Lower leg skin (tissue), 4 donors: ENCODE measurements at regions not wholly inside any gene's neighbourhood (a gene's known extent, or its start where the extent isn't known, plus 50 kb on each side); places are given as distances from the start of the nearest gene placed in this dataset.

Experiments used
- DNase-seq, 2 donors: peaks; one replicate each; pipeline ENCODE4 v3.0.0-alpha.2; 2019; ENCODE audit warnings: low spot score in 2 of 2
- H3K4me3 ChIP-seq: fragments of 200-600 bp; sonication (generic); 2 replicates; pipeline ENCODE4 v1.5.1; 2017; ENCODE audit warnings: mild to moderate bottlenecking, low read depth; ENCODE audit not compliant: poor library complexity, severe bottlenecking
- CTCF ChIP-seq, 3 donors: fragments of 450-650 bp; IDR thresholded peaks; one replicate each; pipeline ENCODE4 v1.5.1; 2016; ENCODE audit warnings: antibody characterized with exemption in 3 of 3, mild to moderate bottlenecking in 3 of 3, moderate library complexity in 2 of 3
- POLR2A ChIP-seq, 2 donors: fragments of 450-650 bp; IDR thresholded peaks; one replicate each; pipeline ENCODE4 v1.6.1; 2016 to 2017; ENCODE audit warnings: antibody characterized with exemption in 2 of 2, mild to moderate bottlenecking in 1 of 2, moderate library complexity in 1 of 2
- WGBS, 2 donors: methylation state at CpG; one replicate each; pipeline ENCODE4 v1.1.5; 2018; 5-methylcytosine and 5-hydroxymethylcytosine counted together
- intact Hi-C: fragments of 100-400 bp; cut with DNase I; formaldehyde crosslinking; loops from one replicate; pipeline ENCODE4 v1.15.0; 2023; ENCODE audit warnings: low total_unique reads

GRCh38 chr16:35306915-35307314 is 1847.5 kb downstream of the TP53TG3F start:
- intact Hi-C loops = no loop called here
- no peak overlapping the region for H3K4me3 ChIP-seq
- TF ChIP-seq POLR2A (IDR thresholded peaks at IDR 0.05) (no peak), CTCF (IDR thresholded peaks at IDR 0.05) (no peak)
- 5 to 7% methylated on average over 1 of the region's 1 CpG for WGBS, 2 donors
- DNase-seq = no peak

DNA sequence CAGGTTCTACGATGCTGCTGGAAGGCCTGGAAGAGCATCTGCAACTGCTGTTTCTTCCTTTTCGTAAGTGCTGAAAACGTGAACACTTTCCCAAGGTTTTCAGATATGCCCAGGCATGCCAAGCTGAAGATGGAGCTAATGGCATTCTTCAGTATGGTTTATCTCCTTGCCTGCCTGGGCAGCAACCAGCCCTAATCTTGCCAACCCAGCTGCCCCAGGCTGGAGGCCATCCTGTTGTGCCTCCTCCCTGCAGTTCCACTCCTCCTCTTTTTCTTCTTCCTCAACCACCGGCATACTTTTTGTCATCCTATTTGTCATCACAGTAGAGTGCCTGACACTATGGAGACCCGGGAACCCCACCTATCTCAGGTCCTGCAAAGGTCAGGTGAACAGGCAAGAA is 1849.3 kb downstream of the TP53TG3F start:
- no peak for TF ChIP-seq POLR2A (IDR thresholded peaks at IDR 0.05)
- no peak for TF ChIP-seq CTCF (IDR thresholded peaks at IDR 0.05)
- intact Hi-C loops = no loop called here
- no peak overlapping the region for H3K4me3 ChIP-seq
- WGBS, 2 donors = 40 to 54% methylated on average over 5 of the region's 5 CpGs
- DNase-seq = peak in 1 of 2 donors; percentile 53

DNA sequence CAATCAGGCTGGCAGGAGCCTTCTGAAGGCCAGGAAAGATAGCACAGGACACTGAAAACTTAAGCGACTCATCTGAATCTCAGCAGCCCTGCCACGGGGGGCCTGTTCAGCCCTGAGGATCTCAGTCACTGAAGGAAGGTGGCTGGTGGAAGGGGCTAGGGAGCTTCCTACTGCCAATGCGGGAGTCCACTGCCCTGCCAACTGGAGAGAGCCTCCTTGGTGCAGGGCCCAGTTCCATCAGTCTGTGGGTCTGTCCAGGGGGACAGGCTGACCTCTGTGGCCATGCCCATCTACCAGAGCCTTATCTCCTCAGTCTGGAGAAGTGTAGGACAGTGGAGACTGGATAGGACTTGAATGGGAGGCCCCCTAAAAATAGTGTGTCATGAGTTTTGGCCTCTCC is 1851.6 kb downstream of the TP53TG3F start:
- H3K4me3 ChIP-seq = no peak overlapping the region
- intact Hi-C loops = no loop called here
- 82 to 94% methylated on average over 2 to 3 of the region's 3 CpGs for WGBS, 2 donors
- TF ChIP-seq CTCF (IDR thresholded peaks at IDR 0.05) (no peak), POLR2A (IDR thresholded peaks at IDR 0.05) (no peak)
- no peak for DNase-seq

- H3K4me3 ChIP-seq = no peak overlapping the region
- 72 to 73% methylated on average over 8 to 10 of the region's 10 CpGs for WGBS, 2 donors
- no peak for TF ChIP-seq CTCF (IDR thresholded peaks at IDR 0.05)
- no peak for TF ChIP-seq POLR2A (IDR thresholded peaks at IDR 0.05)
- intact Hi-C loops = no loop called here
- no peak for DNase-seq
These were observed 1852.1 kb downstream of the TP53TG3F start for GRCh38 chr16:35311475-35311874.

- TF ChIP-seq CTCF (IDR thresholded peaks at IDR 0.05) (no peak), POLR2A (IDR thresholded peaks at IDR 0.05) (no peak)
- H3K4me3 ChIP-seq = no peak overlapping the region
- intact Hi-C loops = no loop called here
- DNase-seq = no peak
- 43 to 66% methylated on average over 3 of the region's 3 CpGs for WGBS, 2 donors
These were observed 1854.9 kb downstream of the TP53TG3F start for GRCh38 chr16:35314298-35314697.

GRCh38 chr16:35319536-35320192 is 1860.3 kb downstream of the TP53TG3F start:
- no peak overlapping the region for H3K4me3 ChIP-seq
- intact Hi-C loops = no loop called here
- WGBS, 2 donors = 38 to 42% methylated on average over 2 of the region's 2 CpGs
- no peak for DNase-seq
- no peak for TF ChIP-seq POLR2A (IDR thresholded peaks at IDR 0.05)
- TF ChIP-seq CTCF (IDR thresholded peaks at IDR 0.05) = no peak
